HepG2 (cell line): ENCODE measurements at regions not wholly inside any gene's neighbourhood (a gene's known extent, or its start where the extent isn't known, plus 50 kb on each side); places are given as distances from the start of the nearest gene placed in this dataset.

Experiments used
- ATAC-seq: fragments of 200-7000 bp; cut with Tn5 transposase; 3 replicates; pipeline ENCODE4 v1.9.1; 2020; ENCODE audit warnings: mild to moderate bottlenecking, moderate library complexity
- BruUV-seq: library from RNA; stranded (reverse); fragments of 400-500 nt; replicated peaks from 2 replicates; lab custom pipeline; 2021; lab: Mats Ljungman, UMichigan
- CTCF ChIA-PET: fragments of 300-600 bp; formaldehyde crosslinking; extraction: SDS; loops from one replicate; lab custom pipeline; 2021; ENCODE audit warnings: low total read pairs, inconsistent platforms, low intra/inter-chr PET ratio; lab: Yijun Ruan, JAX
- POLR2A ChIA-PET: fragments of 350-600 bp; sonication (Branson Sonifier 250); formaldehyde crosslinking; loops from one replicate; lab custom pipeline; 2020; ENCODE audit warnings: antibody characterized with exemption, inconsistent platforms; lab: Yijun Ruan, JAX
- DNase-seq: peaks from one replicate; pipeline ENCODE4 v3.0.0-alpha.2; 2015; ENCODE audit warnings: low spot score
- FAIRE-seq: peaks from 3 replicates; lab custom pipeline; 2011; peaks lifted over from hg19 to GRCh38; lab: Jason Lieb, UNC
- H2AFZ ChIP-seq: one replicate; pipeline ENCODE4 v1.6.1; 2011; ENCODE audit warnings: low read length, inconsistent platforms
- H3K27ac ChIP-seq: fragments of 300-600 bp; 3 replicates; pipeline ENCODE4 v1.8.0; 2011; ENCODE audit warnings: mixed run types, mild to moderate bottlenecking, mixed read lengths, low read length, inconsistent platforms; ENCODE audit not compliant: insufficient read depth; ENCODE audit errors: extremely low read length
- H3K27me3 ChIP-seq, 2 experiments: fragments of 200-600 bp in 1 of 2; 2 replicates in 1 of 2; 3 replicates in 1 of 2; pipeline versions ENCODE4 v1.6.0 to v1.8.0; 2011; ENCODE audit warnings: low read length in 2 of 2, mild to moderate bottlenecking in 2 of 2, moderate library complexity in 2 of 2, inconsistent platforms in 1 of 2; ENCODE audit not compliant: insufficient read depth in 2 of 2, control insufficient read depth in 1 of 2
- H3K36me3 ChIP-seq, 2 experiments: fragments of 200-600 bp in 1 of 2; replicated peaks in 1 of 2; 2 replicates in 1 of 2; 3 replicates in 1 of 2; pipeline versions ENCODE4 v1.5.1 to v1.8.0; 2011; ENCODE audit warnings: low read length in 2 of 2, inconsistent platforms in 1 of 2; ENCODE audit not compliant: insufficient read depth in 2 of 2, control insufficient read depth in 1 of 2
- H3K4me1 ChIP-seq: 2 replicates; pipeline ENCODE4 v1.5.1; 2012; ENCODE audit warnings: low read length, inconsistent platforms; ENCODE audit not compliant: insufficient read depth
- H3K4me2 ChIP-seq: 2 replicates; pipeline ENCODE4 v1.6.0; 2011; ENCODE audit warnings: low read depth, low read length, inconsistent platforms
- H3K4me3 ChIP-seq, 3 experiments: fragments of 200-600 bp in 1 of 3; sonication (generic), shearing (Covaris generic) in 1 of 3; replicated peaks in 1 of 3; 2 replicates each; pipeline ENCODE4 v1.5.1; 2011 to 2016; ENCODE audit warnings: low read length in 3 of 3, inconsistent platforms in 2 of 3, low read depth in 2 of 3, mild to moderate bottlenecking in 2 of 3, control low read depth in 1 of 3, mixed read lengths in 1 of 3; ENCODE audit not compliant: insufficient read depth in 1 of 3
- H3K79me2 ChIP-seq: one replicate; pipeline ENCODE4 v1.6.1; 2011; ENCODE audit warnings: low read length, inconsistent platforms; ENCODE audit not compliant: insufficient read depth
- H3K9ac ChIP-seq: 2 replicates; pipeline ENCODE4 v1.6.0; 2011; ENCODE audit warnings: mild to moderate bottlenecking, low read depth, low read length, inconsistent platforms; ENCODE audit not compliant: insufficient read depth
- H3K9me3 ChIP-seq: 2 replicates; pipeline ENCODE4 v1.5.1; 2012; ENCODE audit warnings: mild to moderate bottlenecking, low read length
- H4K20me1 ChIP-seq: 2 replicates; pipeline ENCODE4 v1.6.0; 2011; ENCODE audit warnings: inconsistent platforms, mild to moderate bottlenecking, low read length, moderate library complexity; ENCODE audit not compliant: insufficient read depth
- CCDC6 ChIP-seq: sonication (generic); formaldehyde crosslinking; IDR thresholded peaks from 2 replicates; pipeline ENCODE4 v1.8.1; 2022; ENCODE audit warnings: mild to moderate bottlenecking, missing genetic modification reagents, moderate library complexity
- TEAD2 ChIP-seq: sonication (generic); formaldehyde crosslinking; IDR thresholded peaks from 2 replicates; pipeline ENCODE4 v1.9.0; 2021; ENCODE audit warnings: missing genetic modification reagents
- ZBTB3 ChIP-seq: sonication (generic); formaldehyde crosslinking; IDR thresholded peaks from 2 replicates; pipeline ENCODE4 v1.4.0; 2020; ENCODE audit warnings: low read depth, mild to moderate bottlenecking, moderate library complexity, missing genetic modification reagents, borderline replicate concordance
- ZNF256 ChIP-seq: sonication (generic); formaldehyde crosslinking; conservative IDR thresholded peaks from 2 replicates; pipeline ENCODE4 v1.4.0; 2020; ENCODE audit warnings: missing genetic modification reagents
- WGBS: methylation state at CpG from one replicate; pipeline ENCODE4 v1.1.6; 2017; ENCODE audit warnings: low lambda C conversion rate; 5-methylcytosine and 5-hydroxymethylcytosine counted together
- in situ Hi-C: cut with HindIII; loops from 2 replicates; pipeline ENCODE4 v1.10.0; 2017; ENCODE audit warnings: low pct_unique_long_range_greater_than_20kb; ENCODE audit not compliant: extremely low pct_ligation_motif_present
- intact Hi-C: fragments of 100-400 bp; cut with micrococcal nuclease; formaldehyde crosslinking; loops from one replicate; pipeline ENCODE4 v1.10.0; 2022; ENCODE audit not compliant: unreplicated experiment
- TF ChIP-seq, protein P1 (sequence below): sonication (generic); formaldehyde crosslinking; IDR thresholded peaks from 2 replicates; pipeline ENCODE4 v1.8.0; 2022; ENCODE audit warnings: mild to moderate bottlenecking, missing genetic modification reagents, moderate library complexity
- TF ChIP-seq, protein P2 (sequence below): sonication (generic); formaldehyde crosslinking; IDR thresholded peaks from 2 replicates; pipeline ENCODE4 v1.9.0; 2021; ENCODE audit warnings: mild to moderate bottlenecking, missing genetic modification reagents

DNA sequence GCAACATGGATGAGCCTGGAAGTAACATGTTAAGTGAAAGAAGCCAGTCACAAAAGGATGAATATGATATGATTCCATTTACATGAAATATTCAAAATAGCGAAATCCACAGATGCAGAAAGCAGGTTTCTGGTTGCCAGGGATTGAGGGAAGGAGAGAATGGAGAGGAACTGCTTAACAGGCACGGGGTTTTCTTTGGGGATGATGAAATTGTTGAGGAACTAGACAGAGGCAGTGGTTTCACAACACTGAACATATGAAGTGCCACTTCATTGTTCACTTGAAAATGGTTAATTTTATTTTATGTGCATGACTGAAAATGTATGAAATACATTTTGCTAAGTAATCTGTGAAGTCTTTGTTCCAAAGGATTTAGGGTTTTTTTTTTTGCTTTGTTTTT lies 182.5 kb upstream of the TBL1X start:
- Histone ChIP-seq H3K36me3 (no peaks in the 10 kb centered on the region), H3K27ac (no peak overlapping the region), H3K9ac (no peak overlapping the region), H2AFZ (no peak overlapping the region), H3K4me3 (no peak overlapping the region), H3K27me3 (no peaks in the 10 kb centered on the region), H3K4me2 (no peak overlapping the region), H3K9me3 (no peaks in the 10 kb centered on the region), H3K4me1 (no peaks in the 10 kb centered on the region), H3K79me2 (no peaks in the 10 kb centered on the region), H4K20me1 (no peaks in the 10 kb centered on the region)
- WGBS: 6% methylated on average over 2 of the region's 2 CpGs
- POLR2A ChIA-PET: no interaction called here
- ATAC-seq (no peak), FAIRE-seq (no peak), DNase-seq (no peak)
- intact Hi-C loops: no loop called here
- TF ChIP-seq, protein P1, sequence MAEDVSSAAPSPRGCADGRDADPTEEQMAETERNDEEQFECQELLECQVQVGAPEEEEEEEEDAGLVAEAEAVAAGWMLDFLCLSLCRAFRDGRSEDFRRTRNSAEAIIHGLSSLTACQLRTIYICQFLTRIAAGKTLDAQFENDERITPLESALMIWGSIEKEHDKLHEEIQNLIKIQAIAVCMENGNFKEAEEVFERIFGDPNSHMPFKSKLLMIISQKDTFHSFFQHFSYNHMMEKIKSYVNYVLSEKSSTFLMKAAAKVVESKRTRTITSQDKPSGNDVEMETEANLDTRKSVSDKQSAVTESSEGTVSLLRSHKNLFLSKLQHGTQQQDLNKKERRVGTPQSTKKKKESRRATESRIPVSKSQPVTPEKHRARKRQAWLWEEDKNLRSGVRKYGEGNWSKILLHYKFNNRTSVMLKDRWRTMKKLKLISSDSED: no peak
- no peak for TF ChIP-seq CCDC6 (CRISPR knock-in tag)
- TF ChIP-seq, protein P2, sequence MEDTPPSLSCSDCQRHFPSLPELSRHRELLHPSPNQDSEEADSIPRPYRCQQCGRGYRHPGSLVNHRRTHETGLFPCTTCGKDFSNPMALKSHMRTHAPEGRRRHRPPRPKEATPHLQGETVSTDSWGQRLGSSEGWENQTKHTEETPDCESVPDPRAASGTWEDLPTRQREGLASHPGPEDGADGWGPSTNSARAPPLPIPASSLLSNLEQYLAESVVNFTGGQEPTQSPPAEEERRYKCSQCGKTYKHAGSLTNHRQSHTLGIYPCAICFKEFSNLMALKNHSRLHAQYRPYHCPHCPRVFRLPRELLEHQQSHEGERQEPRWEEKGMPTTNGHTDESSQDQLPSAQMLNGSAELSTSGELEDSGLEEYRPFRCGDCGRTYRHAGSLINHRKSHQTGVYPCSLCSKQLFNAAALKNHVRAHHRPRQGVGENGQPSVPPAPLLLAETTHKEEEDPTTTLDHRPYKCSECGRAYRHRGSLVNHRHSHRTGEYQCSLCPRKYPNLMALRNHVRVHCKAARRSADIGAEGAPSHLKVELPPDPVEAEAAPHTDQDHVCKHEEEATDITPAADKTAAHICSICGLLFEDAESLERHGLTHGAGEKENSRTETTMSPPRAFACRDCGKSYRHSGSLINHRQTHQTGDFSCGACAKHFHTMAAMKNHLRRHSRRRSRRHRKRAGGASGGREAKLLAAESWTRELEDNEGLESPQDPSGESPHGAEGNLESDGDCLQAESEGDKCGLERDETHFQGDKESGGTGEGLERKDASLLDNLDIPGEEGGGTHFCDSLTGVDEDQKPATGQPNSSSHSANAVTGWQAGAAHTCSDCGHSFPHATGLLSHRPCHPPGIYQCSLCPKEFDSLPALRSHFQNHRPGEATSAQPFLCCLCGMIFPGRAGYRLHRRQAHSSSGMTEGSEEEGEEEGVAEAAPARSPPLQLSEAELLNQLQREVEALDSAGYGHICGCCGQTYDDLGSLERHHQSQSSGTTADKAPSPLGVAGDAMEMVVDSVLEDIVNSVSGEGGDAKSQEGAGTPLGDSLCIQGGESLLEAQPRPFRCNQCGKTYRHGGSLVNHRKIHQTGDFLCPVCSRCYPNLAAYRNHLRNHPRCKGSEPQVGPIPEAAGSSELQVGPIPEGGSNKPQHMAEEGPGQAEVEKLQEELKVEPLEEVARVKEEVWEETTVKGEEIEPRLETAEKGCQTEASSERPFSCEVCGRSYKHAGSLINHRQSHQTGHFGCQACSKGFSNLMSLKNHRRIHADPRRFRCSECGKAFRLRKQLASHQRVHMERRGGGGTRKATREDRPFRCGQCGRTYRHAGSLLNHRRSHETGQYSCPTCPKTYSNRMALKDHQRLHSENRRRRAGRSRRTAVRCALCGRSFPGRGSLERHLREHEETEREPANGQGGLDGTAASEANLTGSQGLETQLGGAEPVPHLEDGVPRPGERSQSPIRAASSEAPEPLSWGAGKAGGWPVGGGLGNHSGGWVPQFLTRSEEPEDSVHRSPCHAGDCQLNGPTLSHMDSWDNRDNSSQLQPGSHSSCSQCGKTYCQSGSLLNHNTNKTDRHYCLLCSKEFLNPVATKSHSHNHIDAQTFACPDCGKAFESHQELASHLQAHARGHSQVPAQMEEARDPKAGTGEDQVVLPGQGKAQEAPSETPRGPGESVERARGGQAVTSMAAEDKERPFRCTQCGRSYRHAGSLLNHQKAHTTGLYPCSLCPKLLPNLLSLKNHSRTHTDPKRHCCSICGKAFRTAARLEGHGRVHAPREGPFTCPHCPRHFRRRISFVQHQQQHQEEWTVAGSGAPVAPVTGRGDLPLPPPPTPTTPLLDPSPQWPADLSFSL (CRISPR knock-in tag): no peak
- TF ChIP-seq ZNF256: no peak
- TF ChIP-seq ZBTB3 (CRISPR knock-in tag): no peak
- no peak for TF ChIP-seq TEAD2 (CRISPR knock-in tag)
- no TSS peak for BruUV-seq
- CTCF ChIA-PET: no interaction called here
- in situ Hi-C loops: no loop called here
